ENCODE measurements at regions not wholly inside any gene's neighbourhood (a gene's known extent, or its start where the extent isn't known, plus 50 kb on each side); places are given as distances from the start of the nearest gene placed in this dataset.
A peak's percentile ranks its signal among the peaks of the same experiment; 100 is the strongest.

DNA sequence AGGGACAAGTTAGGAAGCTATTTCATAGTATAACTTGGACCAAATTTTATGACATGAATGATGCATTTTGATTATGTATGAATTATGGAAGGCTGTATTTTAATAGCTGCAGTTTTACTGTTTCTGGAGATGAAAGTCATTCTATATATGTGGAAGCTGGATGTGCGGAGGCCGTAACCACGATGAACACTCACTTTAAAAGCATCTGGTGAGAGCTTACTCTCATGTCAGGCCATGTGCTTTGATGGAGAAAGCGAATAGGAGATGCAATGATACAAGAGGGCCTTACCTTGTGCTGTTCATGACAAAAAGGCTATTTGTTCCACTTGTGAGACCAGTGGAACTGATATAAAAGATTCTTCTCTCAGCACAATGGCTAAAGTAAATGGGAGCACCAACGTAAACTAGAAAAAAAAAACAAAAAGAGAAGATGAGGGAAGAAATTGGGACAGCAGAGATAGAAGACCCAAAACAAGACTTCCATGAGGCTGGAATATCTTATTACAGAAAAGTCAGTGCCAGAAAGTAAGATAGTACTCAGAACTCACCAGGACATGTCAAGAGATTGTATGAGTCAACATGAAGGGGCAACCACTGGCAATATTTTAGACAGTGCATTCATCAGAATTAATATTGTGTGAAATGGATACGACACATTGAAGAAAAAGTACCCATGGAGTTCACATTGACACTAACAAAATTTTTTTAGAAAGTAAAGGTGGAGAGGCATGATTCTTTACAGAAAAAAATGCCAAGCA lies 63.3 kb upstream of the GAB1 start:
- TF ChIP-seq, protein P1, sequence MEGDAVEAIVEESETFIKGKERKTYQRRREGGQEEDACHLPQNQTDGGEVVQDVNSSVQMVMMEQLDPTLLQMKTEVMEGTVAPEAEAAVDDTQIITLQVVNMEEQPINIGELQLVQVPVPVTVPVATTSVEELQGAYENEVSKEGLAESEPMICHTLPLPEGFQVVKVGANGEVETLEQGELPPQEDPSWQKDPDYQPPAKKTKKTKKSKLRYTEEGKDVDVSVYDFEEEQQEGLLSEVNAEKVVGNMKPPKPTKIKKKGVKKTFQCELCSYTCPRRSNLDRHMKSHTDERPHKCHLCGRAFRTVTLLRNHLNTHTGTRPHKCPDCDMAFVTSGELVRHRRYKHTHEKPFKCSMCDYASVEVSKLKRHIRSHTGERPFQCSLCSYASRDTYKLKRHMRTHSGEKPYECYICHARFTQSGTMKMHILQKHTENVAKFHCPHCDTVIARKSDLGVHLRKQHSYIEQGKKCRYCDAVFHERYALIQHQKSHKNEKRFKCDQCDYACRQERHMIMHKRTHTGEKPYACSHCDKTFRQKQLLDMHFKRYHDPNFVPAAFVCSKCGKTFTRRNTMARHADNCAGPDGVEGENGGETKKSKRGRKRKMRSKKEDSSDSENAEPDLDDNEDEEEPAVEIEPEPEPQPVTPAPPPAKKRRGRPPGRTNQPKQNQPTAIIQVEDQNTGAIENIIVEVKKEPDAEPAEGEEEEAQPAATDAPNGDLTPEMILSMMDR (IDR thresholded peaks at IDR 0.05), result no peak
- no peak for TF ChIP-seq POLR2A (IDR thresholded peaks at IDR 0.05)
- H3K27ac ChIP-seq, result no peak overlapping the region
- no peaks in the 10 kb centered on the region for H3K9me3 ChIP-seq
- 92% methylated on average over 6 of the region's 6 CpGs for WGBS
- no peaks in the 10 kb centered on the region for H3K4me1 ChIP-seq
- no peak for DNase-seq (ENCODE audit: low spot score in 2 of 2)
- H3K27me3 ChIP-seq, result no peaks in the 10 kb centered on the region
- no peak overlapping the region for H3K4me3 ChIP-seq
- no peaks in the 10 kb centered on the region for H3K36me3 ChIP-seq

DNA sequence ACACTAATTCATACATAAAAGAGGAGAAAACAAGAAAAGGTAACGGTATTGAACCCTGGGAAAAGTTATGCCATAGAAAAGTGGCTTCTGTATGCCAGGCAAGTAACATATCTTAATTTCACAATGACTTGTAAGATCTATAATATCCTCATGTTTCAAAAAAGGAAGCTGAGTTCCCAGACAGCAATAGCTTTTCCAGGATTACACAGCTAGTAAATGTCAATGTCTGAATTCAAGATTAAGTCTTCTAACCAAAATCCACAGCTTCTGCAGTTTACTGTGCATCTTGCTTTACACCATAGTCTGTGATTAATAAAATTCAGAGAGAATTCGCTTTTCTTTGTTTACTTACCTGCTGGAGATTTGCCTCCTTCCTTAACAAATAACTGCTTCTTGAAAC lies 55.8 kb upstream of the GAB1 start:
- no peak for DNase-seq (ENCODE audit: low spot score in 2 of 2)
- Histone ChIP-seq H3K4me3 (no peak overlapping the region), H3K36me3 (no peaks in the 10 kb centered on the region), H3K9me3 (no peaks in the 10 kb centered on the region), H3K27me3 (no peaks in the 10 kb centered on the region), H3K27ac (no peak overlapping the region), H3K4me1 (peaks cover 6% of the 10 kb centered on the region)
- 91% methylated on average over 2 of the region's 2 CpGs for WGBS
- TF ChIP-seq POLR2AphosphoS5 (IDR thresholded peaks at IDR 0.05), result no peak
- no peak for TF ChIP-seq POLR2A (IDR thresholded peaks at IDR 0.05)
- no peak for TF ChIP-seq EP300 (IDR thresholded peaks at IDR 0.05)
- TF ChIP-seq, protein P1 (IDR thresholded peaks at IDR 0.05), result no peak

DNA sequence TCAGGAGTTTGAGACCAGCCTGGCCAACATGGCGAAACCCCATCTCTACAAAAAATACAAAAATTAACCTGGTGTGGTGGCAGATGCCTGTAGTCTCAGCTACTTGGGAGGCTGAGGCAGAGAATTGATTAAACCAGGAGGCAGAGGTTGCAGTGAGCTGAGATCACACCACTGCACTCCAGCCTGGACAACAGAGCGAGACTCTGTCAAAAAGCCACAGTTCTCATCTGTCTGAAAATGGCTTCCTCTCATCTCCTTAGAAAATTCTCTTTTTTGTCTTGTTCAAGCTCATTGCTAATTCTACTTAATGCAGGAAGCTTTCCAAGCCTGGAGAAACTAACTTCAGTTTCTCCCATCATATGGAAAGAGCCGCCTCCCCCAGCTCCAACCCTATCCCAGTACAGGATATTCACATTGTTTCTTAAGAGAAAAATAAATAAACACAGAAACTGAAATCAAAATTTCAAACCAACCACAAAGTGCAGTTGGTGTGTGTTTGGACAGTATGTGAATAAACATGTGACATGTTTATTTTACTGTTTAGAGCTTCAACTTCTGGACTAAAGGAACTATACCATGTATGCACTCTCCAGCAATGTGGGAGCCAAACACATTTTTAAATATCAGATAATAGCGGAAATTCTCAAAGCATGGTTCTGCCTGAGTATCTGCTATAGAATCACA lies 55.0 kb upstream of the GAB1 start:
- H3K4me1 ChIP-seq, result peaks cover 14% of the 10 kb centered on the region
- TF ChIP-seq, protein P1 (IDR thresholded peaks at IDR 0.05), result no peak
- H3K27me3 ChIP-seq, result no peaks in the 10 kb centered on the region
- H3K9me3 ChIP-seq, result no peaks in the 10 kb centered on the region
- DNase-seq (ENCODE audit: low spot score in 2 of 2), result no peak
- H3K27ac ChIP-seq, result no peak overlapping the region
- no peaks in the 10 kb centered on the region for H3K36me3 ChIP-seq
- 82% methylated on average over 4 of the region's 4 CpGs for WGBS
- no peak overlapping the region for H3K4me3 ChIP-seq

DNA sequence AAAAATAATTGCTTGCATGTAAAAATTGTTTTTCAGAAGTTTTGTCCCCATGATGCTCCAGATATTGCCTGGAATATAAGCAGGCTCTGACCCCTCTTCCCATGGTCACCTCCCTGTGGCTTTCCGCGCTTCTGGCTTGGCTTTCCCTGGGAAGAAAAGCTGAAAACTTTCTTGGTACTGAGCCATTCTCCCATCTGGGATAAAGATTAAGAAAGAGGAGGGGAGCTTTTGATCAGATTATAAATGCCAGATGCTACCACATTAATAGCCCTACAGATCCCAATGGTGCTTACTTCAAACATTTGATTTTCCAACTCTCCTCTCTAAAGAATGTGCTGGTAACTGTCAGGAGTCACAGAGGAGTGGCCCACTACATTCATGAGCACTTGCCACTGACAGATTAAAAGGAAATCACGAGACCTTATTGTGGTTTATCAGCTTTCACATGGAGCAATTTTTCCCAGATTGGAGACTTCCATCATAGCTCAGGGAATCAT lies 54.4 kb upstream of the GAB1 start:
- 60% methylated on average over 3 of the region's 3 CpGs for WGBS

DNA sequence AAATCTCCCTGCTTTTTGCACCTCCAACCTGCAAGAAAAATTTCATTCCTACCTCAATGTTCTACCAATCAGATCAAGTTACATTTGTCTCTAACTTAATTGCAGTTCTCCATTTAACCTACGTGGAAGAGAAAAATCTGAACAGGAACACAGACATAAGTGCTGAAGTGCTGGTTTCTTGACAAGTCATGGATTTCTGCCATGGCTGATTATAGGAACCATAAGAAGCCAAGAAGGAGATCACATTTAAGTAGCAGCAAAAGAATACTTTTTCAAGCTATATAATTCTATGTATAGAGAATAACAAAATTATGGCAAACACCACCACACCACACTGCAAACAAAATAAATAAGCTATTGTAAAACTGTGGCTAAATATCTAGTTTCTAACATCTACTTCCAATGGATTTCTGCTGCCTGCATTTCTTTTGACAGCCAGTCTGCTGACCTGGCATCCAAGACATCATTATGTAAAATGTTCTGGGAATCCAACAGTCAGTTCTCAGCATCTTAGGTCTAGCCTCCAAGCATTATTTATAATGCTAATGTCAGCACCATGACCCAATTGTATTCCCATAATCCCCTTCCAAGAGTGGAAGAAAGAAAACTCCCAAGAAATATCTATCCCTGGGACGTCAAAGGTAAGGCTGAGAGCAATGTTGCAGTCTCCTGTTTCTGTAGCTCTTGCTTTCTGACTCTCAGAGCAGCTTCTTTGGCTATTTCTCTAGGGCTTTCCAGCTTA lies 50.8 kb upstream of the GAB1 start:
- Histone ChIP-seq H3K27me3 (no peaks in the 10 kb centered on the region), H3K36me3 (no peaks in the 10 kb centered on the region), H3K9me3 (no peaks in the 10 kb centered on the region), H3K4me1 (peaks cover 37% of the 10 kb centered on the region), H3K27ac (peak overlapping the region; percentile 78), H3K4me3 (no peak overlapping the region)
- TF ChIP-seq, protein P1 (IDR thresholded peaks at IDR 0.05), result no peak
- no peak for TF ChIP-seq POLR2A (IDR thresholded peaks at IDR 0.05)
- no peak for TF ChIP-seq EP300 (IDR thresholded peaks at IDR 0.05)
- TF ChIP-seq POLR2AphosphoS5 (IDR thresholded peaks at IDR 0.05), result no peak
- 31% methylated on average over 2 of the region's 2 CpGs for WGBS
- no peak for DNase-seq (ENCODE audit: low spot score in 2 of 2)

More for the DNA sequence above, 54.4 kb upstream of the GAB1 start:
- H3K4me3 ChIP-seq, result no peak overlapping the region
- H3K4me1 ChIP-seq, result peaks cover 20% of the 10 kb centered on the region
- H3K27ac ChIP-seq, result no peak overlapping the region
- TF ChIP-seq POLR2A (IDR thresholded peaks at IDR 0.05) (no peak), EP300 (IDR thresholded peaks at IDR 0.05) (no peak)
- H3K9me3 ChIP-seq, result no peaks in the 10 kb centered on the region
- DNase-seq (ENCODE audit: low spot score in 2 of 2), result no peak
- no peaks in the 10 kb centered on the region for H3K27me3 ChIP-seq
- no peaks in the 10 kb centered on the region for H3K36me3 ChIP-seq

Measured in suprapubic skin (tissue), 4 donors.